CD4-positive, alpha-beta T cell (primary cell): ENCODE measurements at regions not wholly inside any gene's neighbourhood (a gene's known extent, or its start where the extent isn't known, plus 50 kb on each side); places are given as distances from the start of the nearest gene placed in this dataset.

Source experiments
- ATAC-seq: fragments of 200-7000 bp; cut with Tn5 transposase; one replicate; pipeline ENCODE4 v1.10.0; 2022; ENCODE audit warnings: mild to moderate bottlenecking; ENCODE audit not compliant: poor library complexity
- CTCF ChIA-PET: fragments of 350-600 bp; sonication (Branson Sonifier 250); formaldehyde crosslinking; loops from one replicate; lab custom pipeline; 2021; ENCODE audit warnings: antibody characterized with exemption, inconsistent platforms; lab: Charles Lee
- POLR2A ChIA-PET: fragments of 350-600 bp; sonication (Branson Sonifier 250); formaldehyde crosslinking; loops from one replicate; lab custom pipeline; 2021; ENCODE audit warnings: antibody characterized with exemption, inconsistent platforms; lab: Charles Lee
- DNase-seq, 14 experiments: peaks; one replicate each; pipeline ENCODE4 v3.0.0-alpha.2; 2013 to 2020; ENCODE audit warnings: mixed read lengths in 2 of 14
- H3K27ac ChIP-seq, 2 donors: one replicate each; pipeline versions ENCODE4 v1.5.1 to v1.7.0; 2013; ENCODE audit warnings: low read length in 2 of 2, low read depth in 1 of 2, mild to moderate bottlenecking in 1 of 2
- H3K27me3 ChIP-seq, 2 experiments: 1 replicate in 1 of 2; 2 replicates in 1 of 2; pipeline versions ENCODE4 v1.6.1 to v1.7.0; 2013; ENCODE audit warnings: low read length in 2 of 2, control low read depth in 1 of 2, mild to moderate bottlenecking in 1 of 2, moderate library complexity in 1 of 2; ENCODE audit not compliant: insufficient read depth in 2 of 2, control insufficient read depth in 1 of 2
- H3K36me3 ChIP-seq: one replicate; pipeline ENCODE4 v1.6.1; 2013; ENCODE audit warnings: low read length, control low read depth; ENCODE audit not compliant: insufficient read depth
- H3K4me1 ChIP-seq: one replicate; pipeline ENCODE4 v1.6.1; 2013; ENCODE audit warnings: low read length, control low read depth; ENCODE audit not compliant: insufficient read depth
- H3K4me3 ChIP-seq: one replicate; pipeline ENCODE4 v1.5.1; 2013; ENCODE audit warnings: mild to moderate bottlenecking, low read length, moderate library complexity
- H3K9me3 ChIP-seq, 2 experiments: 1 replicate in 1 of 2; 2 replicates in 1 of 2; pipeline versions ENCODE4 v1.6.1 to v1.7.0; 2013; ENCODE audit warnings: low read length in 2 of 2, mild to moderate bottlenecking in 2 of 2, control low read depth in 1 of 2, moderate library complexity in 1 of 2; ENCODE audit not compliant: control insufficient read depth in 1 of 2, insufficient read depth in 1 of 2
- H3K27ac Mint-ChIP-seq: one replicate; pipeline ENCODE4 v1.8.0; 2020; ENCODE audit warnings: mixed read lengths
- H3K27me3 Mint-ChIP-seq: one replicate; pipeline ENCODE4 v1.8.0; 2021; ENCODE audit warnings: mixed read lengths
- H3K36me3 Mint-ChIP-seq: one replicate; pipeline ENCODE4 v1.8.0; 2021; ENCODE audit warnings: low read depth, mixed read lengths
- H3K4me1 Mint-ChIP-seq: one replicate; pipeline ENCODE4 v1.8.0; 2021; ENCODE audit warnings: low read depth, mixed read lengths
- H3K4me3 Mint-ChIP-seq: one replicate; pipeline ENCODE4 v1.8.0; 2020; ENCODE audit warnings: mild to moderate bottlenecking, mixed read lengths
- H3K9me3 Mint-ChIP-seq: one replicate; pipeline ENCODE4 v1.8.0; 2020; ENCODE audit warnings: mixed read lengths
- intact Hi-C, 2 experiments: fragments of 100-400 bp; cut with DNase I in 1 of 2; cut with micrococcal nuclease in 1 of 2; formaldehyde crosslinking; loops; one replicate each; pipeline versions ENCODE4 v1.15.1 to v1.9.0; 2023 to 2025; cut with DNase I, micrococcal nuclease
- TF ChIP-seq, protein P1 (sequence below): fragments of 200-600 bp; IDR thresholded peaks from one replicate; pipeline ENCODE4 v1.8.0; 2022; ENCODE audit warnings: antibody characterized with exemption, mild to moderate bottlenecking

- Mint-ChIP-seq H3K4me1 (no peaks in the 10 kb centered on the region), H3K9me3 (no peaks in the 10 kb centered on the region), H3K36me3 (no peaks in the 10 kb centered on the region), H3K27me3 (no peaks in the 10 kb centered on the region), H3K27ac (no peak overlapping the region), H3K4me3 (no peak overlapping the region)
- intact Hi-C loops, result no loop called here
- TF ChIP-seq, protein P1, sequence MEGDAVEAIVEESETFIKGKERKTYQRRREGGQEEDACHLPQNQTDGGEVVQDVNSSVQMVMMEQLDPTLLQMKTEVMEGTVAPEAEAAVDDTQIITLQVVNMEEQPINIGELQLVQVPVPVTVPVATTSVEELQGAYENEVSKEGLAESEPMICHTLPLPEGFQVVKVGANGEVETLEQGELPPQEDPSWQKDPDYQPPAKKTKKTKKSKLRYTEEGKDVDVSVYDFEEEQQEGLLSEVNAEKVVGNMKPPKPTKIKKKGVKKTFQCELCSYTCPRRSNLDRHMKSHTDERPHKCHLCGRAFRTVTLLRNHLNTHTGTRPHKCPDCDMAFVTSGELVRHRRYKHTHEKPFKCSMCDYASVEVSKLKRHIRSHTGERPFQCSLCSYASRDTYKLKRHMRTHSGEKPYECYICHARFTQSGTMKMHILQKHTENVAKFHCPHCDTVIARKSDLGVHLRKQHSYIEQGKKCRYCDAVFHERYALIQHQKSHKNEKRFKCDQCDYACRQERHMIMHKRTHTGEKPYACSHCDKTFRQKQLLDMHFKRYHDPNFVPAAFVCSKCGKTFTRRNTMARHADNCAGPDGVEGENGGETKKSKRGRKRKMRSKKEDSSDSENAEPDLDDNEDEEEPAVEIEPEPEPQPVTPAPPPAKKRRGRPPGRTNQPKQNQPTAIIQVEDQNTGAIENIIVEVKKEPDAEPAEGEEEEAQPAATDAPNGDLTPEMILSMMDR, result no peak
- H3K9me3 ChIP-seq, result peaks cover 0 to 7% of the 10 kb centered on the region in 2 experiments
- no peak overlapping the region for H3K27ac ChIP-seq
- H3K4me1 ChIP-seq, result no peaks in the 10 kb centered on the region
- H3K27me3 ChIP-seq, result peaks cover 0 to 7% of the 10 kb centered on the region in 2 experiments
- no peaks in the 10 kb centered on the region for H3K36me3 ChIP-seq
- H3K4me3 ChIP-seq, result no peak overlapping the region
- ATAC-seq (no peak), DNase-seq (no peak)
- ChIA-PET CTCF (no interaction called here), POLR2A (no interaction called here)
Observed at GRCh38 chr19:30634131-30634830, 262.1 kb downstream of the ZNF536 start.

GRCh38 chr19:30631033-30631370 is 258.8 kb downstream of the ZNF536 start:
- Histone ChIP-seq H3K4me3 (no peak overlapping the region), H3K36me3 (no peaks in the 10 kb centered on the region), H3K4me1 (no peaks in the 10 kb centered on the region), H3K27me3 (peaks cover 0 to 2% of the 10 kb centered on the region in 2 experiments), H3K9me3 (peaks cover 0 to 12% of the 10 kb centered on the region in 2 experiments), H3K27ac (no peak overlapping the region)
- DNase-seq (no peak), ATAC-seq (no peak)
- Mint-ChIP-seq H3K9me3 (no peaks in the 10 kb centered on the region), H3K4me1 (no peaks in the 10 kb centered on the region), H3K27me3 (no peaks in the 10 kb centered on the region), H3K4me3 (no peak overlapping the region), H3K27ac (no peak overlapping the region), H3K36me3 (no peaks in the 10 kb centered on the region)
- intact Hi-C loops, result no loop called here
- TF ChIP-seq, protein P1, result no peak
- POLR2A ChIA-PET, result no interaction called here
- CTCF ChIA-PET, result no interaction called here

DNA sequence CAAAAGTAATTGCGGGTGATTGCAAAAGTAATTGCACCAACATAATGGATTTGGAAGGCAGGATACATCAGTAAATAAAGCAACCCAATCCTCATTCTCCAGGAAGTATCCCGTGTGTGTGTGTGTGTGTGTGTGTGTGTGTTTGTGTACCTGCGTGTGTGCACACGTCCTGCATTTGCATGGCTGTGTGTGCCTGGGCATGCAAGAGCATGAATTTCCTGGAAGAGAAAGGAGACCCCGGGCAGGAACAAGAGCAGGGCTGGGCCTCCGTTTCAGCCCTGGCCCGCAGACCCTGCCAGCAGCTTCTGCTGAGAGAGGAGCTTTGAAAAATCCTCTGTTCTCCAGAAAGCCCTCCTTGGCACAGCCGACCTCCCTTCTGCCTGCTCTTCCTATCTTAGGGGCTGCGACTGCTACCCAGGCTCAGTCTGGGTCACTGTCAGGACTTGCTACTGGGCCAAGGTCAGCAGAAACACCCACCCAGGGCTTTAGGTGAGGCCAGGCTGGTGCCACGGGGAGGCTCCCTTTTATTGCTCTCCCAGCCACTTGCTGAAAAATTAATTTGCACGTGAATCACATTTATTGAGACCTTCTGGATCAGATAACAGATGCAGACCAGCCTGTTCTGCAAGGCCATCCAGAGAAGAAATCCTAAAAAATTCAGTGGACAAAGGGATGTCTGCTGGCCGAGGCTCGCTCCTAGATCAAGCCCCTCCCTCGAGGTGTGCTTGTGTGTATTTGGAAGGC is 258.3 kb downstream of the ZNF536 start:
- TF ChIP-seq, protein P1, result no peak
- no peak overlapping the region for H3K4me3 Mint-ChIP-seq
- DNase-seq (no peak), ATAC-seq (no peak)
- ChIA-PET POLR2A (no interaction called here), CTCF (no interaction called here)
- Histone ChIP-seq H3K27ac (no peak overlapping the region), H3K36me3 (no peaks in the 10 kb centered on the region), H3K4me1 (no peaks in the 10 kb centered on the region), H3K9me3 (peaks cover 0 to 8% of the 10 kb centered on the region in 2 experiments), H3K27me3 (peaks cover 0 to 2% of the 10 kb centered on the region in 2 experiments), H3K4me3 (no peak overlapping the region)
- H3K27ac Mint-ChIP-seq, result no peak overlapping the region
- H3K4me1 Mint-ChIP-seq, result no peaks in the 10 kb centered on the region
- H3K36me3 Mint-ChIP-seq, result no peaks in the 10 kb centered on the region
- intact Hi-C loops, result no loop called here
- no peaks in the 10 kb centered on the region for H3K27me3 Mint-ChIP-seq
- no peaks in the 10 kb centered on the region for H3K9me3 Mint-ChIP-seq
